CD4-positive, alpha-beta memory T cell (primary cell): ENCODE measurements at regions not wholly inside any gene's neighbourhood (a gene's known extent, or its start where the extent isn't known, plus 50 kb on each side); places are given as distances from the start of the nearest gene placed in this dataset.

Experiments used
- CTCF ChIA-PET: fragments of 350-600 bp; sonication (Branson Sonifier 250); formaldehyde crosslinking; loops from one replicate; lab custom pipeline; 2021; ENCODE audit warnings: inconsistent platforms; ENCODE audit not compliant: partially characterized antibody; lab: Charles Lee
- POLR2A ChIA-PET: fragments of 350-600 bp; sonication (Branson Sonifier 250); formaldehyde crosslinking; loops from one replicate; lab custom pipeline; 2021; ENCODE audit not compliant: partially characterized antibody; lab: Charles Lee
- DNase-seq, 5 donors: peaks; one replicate each; pipeline versions ENCODE4 v3.0.0 to v3.0.0-alpha.2; 2020 to 2022; ENCODE audit warnings: mixed read lengths in 1 of 5
- H3K27ac ChIP-seq: one replicate; pipeline ENCODE4 v1.7.0; 2013; ENCODE audit warnings: low read depth, low read length
- H3K27me3 ChIP-seq: 2 replicates; pipeline ENCODE4 v1.7.0; 2013; ENCODE audit warnings: mild to moderate bottlenecking, low read length, moderate library complexity; ENCODE audit not compliant: insufficient read depth
- H3K36me3 ChIP-seq: 2 replicates; pipeline ENCODE4 v1.7.0; 2013; ENCODE audit warnings: mild to moderate bottlenecking, low read length, moderate library complexity; ENCODE audit not compliant: insufficient read depth
- H3K4me1 ChIP-seq: 2 replicates; pipeline ENCODE4 v1.7.0; 2013; ENCODE audit warnings: mild to moderate bottlenecking, low read length, moderate library complexity; ENCODE audit not compliant: insufficient read depth
- H3K4me3 ChIP-seq, 2 donors: one replicate each; pipeline ENCODE4 v1.7.0; 2013; ENCODE audit warnings: low read length in 2 of 2, mild to moderate bottlenecking in 1 of 2
- H3K9me3 ChIP-seq, 2 donors: one replicate each; pipeline ENCODE4 v1.7.0; 2013; ENCODE audit warnings: low read length in 2 of 2, control low read depth in 1 of 2; ENCODE audit not compliant: control insufficient read depth in 1 of 2
- H3K27ac Mint-ChIP-seq, 7 donors: one replicate each; pipeline ENCODE4 v1.8.0; 2020 to 2021; ENCODE audit warnings: mixed read lengths in 7 of 7, mild to moderate bottlenecking in 6 of 7, inconsistent platforms in 3 of 7, moderate library complexity in 3 of 7
- H3K27me3 Mint-ChIP-seq, 2 donors: one replicate each; pipeline ENCODE4 v1.8.0; 2020 to 2021; ENCODE audit warnings: mixed read lengths in 2 of 2
- H3K36me3 Mint-ChIP-seq, 2 donors: one replicate each; pipeline ENCODE4 v1.8.0; 2020 to 2021; ENCODE audit warnings: mixed read lengths in 2 of 2, inconsistent platforms in 1 of 2, mild to moderate bottlenecking in 1 of 2
- H3K4me1 Mint-ChIP-seq, 4 donors: one replicate each; pipeline ENCODE4 v1.8.0; 2020 to 2021; ENCODE audit warnings: mixed read lengths in 4 of 4, mild to moderate bottlenecking in 1 of 4
- H3K4me3 Mint-ChIP-seq, 8 donors: one replicate each; pipeline ENCODE4 v1.8.0; 2020 to 2021; ENCODE audit warnings: mixed read lengths in 8 of 8, mild to moderate bottlenecking in 7 of 8, moderate library complexity in 6 of 8, inconsistent platforms in 3 of 8
- H3K9me3 Mint-ChIP-seq, 8 donors: one replicate each; pipeline ENCODE4 v1.8.0; 2020 to 2021; ENCODE audit warnings: mixed read lengths in 8 of 8, mild to moderate bottlenecking in 5 of 8, inconsistent platforms in 3 of 8, moderate library complexity in 1 of 8
- intact Hi-C: fragments of 100-400 bp; cut with micrococcal nuclease; formaldehyde crosslinking; loops from one replicate; pipeline ENCODE4 v1.15.1; 2023

DNA sequence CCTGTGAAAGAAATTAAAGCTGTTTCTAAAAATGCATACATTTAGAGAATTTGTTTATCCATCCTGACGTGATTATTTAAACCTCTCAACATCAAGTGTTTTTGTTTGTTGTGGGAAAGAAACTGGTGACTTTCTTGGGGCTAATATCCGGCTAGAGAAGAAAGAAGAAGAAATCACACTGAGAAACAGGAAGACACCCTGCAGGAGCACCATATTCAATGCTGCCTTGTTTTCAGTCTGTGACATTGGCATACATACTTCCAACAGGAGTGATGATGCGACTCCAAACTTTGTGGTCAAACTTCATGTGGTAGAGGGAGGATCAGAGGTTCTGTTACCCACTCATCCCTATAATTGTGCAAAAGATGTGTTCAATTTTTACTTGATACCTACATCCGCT lies 997.6 kb upstream of the CITED2 start:
- H3K9me3 ChIP-seq: no peaks in the 10 kb centered on the region
- intact Hi-C loops: no loop called here
- Mint-ChIP-seq H3K27me3 (no peaks in the 10 kb centered on the region), H3K27ac (no peak overlapping the region), H3K36me3 (no peaks in the 10 kb centered on the region), H3K4me3 (no peak overlapping the region), H3K4me1 (no peaks in the 10 kb centered on the region), H3K9me3 (peaks cover 0 to 3% (median 0%) of the 10 kb centered on the region in 8 donors)
- no peaks in the 10 kb centered on the region for H3K36me3 ChIP-seq
- no peak overlapping the region for H3K4me3 ChIP-seq
- H3K4me1 ChIP-seq: no peaks in the 10 kb centered on the region
- DNase-seq: no peak
- no peak overlapping the region for H3K27ac ChIP-seq
- POLR2A ChIA-PET: no interaction called here
- H3K27me3 ChIP-seq: no peaks in the 10 kb centered on the region
- CTCF ChIA-PET: no interaction called here

DNA sequence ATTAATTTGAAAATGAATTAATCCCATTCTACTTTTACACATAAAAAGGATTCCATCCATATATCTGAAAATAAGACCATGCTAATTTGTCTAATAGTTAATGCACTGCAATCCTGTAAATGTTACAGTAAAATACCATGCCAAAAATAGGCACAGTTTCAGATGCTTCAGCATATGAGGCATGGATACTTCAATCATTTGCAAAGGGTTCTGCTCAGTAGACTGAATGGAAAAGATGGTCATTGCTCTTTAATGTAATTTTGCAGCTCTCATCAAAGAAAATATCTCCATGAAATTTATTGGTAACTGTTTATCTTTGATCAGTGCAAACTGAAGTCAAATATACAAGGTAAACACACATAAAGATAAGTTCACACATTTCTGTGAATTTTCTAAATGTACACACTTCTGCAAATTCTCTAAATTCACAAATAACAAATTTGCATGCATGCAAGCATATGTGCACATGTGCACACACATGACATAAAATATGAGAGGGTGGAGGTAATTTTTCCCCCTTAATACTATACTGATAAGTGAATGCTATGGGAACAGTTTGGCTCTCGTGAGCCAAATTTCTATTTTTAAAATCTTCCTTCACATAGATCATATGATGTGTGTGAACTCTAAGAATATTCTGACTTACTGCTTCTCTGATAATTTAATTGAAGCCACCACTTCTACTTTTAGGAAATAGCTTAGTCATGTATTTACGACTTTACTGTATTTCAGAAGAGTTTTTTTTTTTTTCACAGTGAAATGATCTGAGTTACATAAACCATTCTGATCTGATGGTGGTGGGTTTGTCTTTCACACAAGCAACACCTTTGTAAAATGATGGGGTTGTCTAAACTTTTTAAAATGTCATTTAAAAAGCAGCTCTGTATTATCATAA lies 996.8 kb upstream of the CITED2 start:
- intact Hi-C loops: no loop called here
- H3K27me3 Mint-ChIP-seq: no peaks in the 10 kb centered on the region
- Histone ChIP-seq H3K4me3 (no peak overlapping the region), H3K27me3 (no peaks in the 10 kb centered on the region), H3K27ac (no peak overlapping the region), H3K36me3 (no peaks in the 10 kb centered on the region), H3K9me3 (no peaks in the 10 kb centered on the region), H3K4me1 (no peaks in the 10 kb centered on the region)
- H3K27ac Mint-ChIP-seq: no peak overlapping the region
- no peak overlapping the region for H3K4me3 Mint-ChIP-seq
- H3K9me3 Mint-ChIP-seq: peaks cover 0 to 3% (median 0%) of the 10 kb centered on the region in 8 donors
- ChIA-PET CTCF (no interaction called here), POLR2A (no interaction called here)
- DNase-seq: no peak
- H3K4me1 Mint-ChIP-seq: no peaks in the 10 kb centered on the region
- H3K36me3 Mint-ChIP-seq: no peaks in the 10 kb centered on the region

DNA sequence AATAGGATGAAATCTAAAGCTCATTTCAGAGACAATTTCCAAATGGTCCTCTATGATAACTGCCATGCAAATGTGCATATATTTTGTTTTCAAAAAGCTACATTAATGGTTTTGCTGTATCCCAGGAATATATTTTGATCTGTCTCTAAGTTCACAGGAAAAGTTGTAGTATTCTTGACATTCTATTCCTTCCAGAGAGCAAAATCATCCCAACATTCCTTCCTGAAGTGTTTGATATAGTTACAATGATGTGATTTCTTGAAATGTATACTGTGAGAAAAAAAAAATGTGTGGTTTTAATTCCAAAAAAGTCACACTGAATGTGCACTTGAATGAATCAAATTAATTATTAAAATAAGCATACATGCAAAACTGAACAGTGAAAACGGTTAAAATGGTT lies 996.0 kb upstream of the CITED2 start:
- Histone ChIP-seq H3K27me3 (no peaks in the 10 kb centered on the region), H3K9me3 (no peaks in the 10 kb centered on the region), H3K4me3 (no peak overlapping the region), H3K36me3 (no peaks in the 10 kb centered on the region), H3K27ac (no peak overlapping the region), H3K4me1 (no peaks in the 10 kb centered on the region)
- Mint-ChIP-seq H3K4me1 (no peaks in the 10 kb centered on the region), H3K9me3 (peaks cover 0 to 3% (median under 1%) of the 10 kb centered on the region in 8 donors), H3K36me3 (no peaks in the 10 kb centered on the region), H3K4me3 (no peak overlapping the region), H3K27ac (no peak overlapping the region), H3K27me3 (no peaks in the 10 kb centered on the region)
- ChIA-PET CTCF (no interaction called here), POLR2A (no interaction called here)
- intact Hi-C loops: no loop called here
- no peak for DNase-seq

DNA sequence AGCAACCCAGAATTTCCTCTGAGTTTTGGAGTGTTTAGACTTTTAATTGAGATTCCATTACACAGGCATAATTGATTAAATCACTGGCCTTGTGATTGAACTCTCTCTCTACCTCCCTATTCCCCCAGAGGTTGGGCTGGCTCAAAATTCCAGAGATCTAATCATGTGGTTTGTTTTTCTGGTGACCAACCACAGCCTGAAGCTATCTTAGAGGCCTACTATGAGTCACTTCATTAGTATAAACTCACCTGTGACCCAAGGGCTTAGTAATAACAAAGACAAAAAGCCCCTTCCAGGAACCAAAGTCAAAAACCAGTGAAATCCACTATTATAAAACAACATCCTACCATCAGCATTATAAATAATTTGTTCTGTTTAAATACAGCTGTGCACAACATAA lies 992.5 kb upstream of the CITED2 start:
- H3K9me3 Mint-ChIP-seq: peaks cover 0 to 15% (median 4%) of the 10 kb centered on the region in 8 donors
- Histone ChIP-seq H3K9me3 (no peaks in the 10 kb centered on the region), H3K36me3 (no peaks in the 10 kb centered on the region), H3K27ac (no peak overlapping the region), H3K4me3 (no peak overlapping the region), H3K4me1 (no peaks in the 10 kb centered on the region), H3K27me3 (no peaks in the 10 kb centered on the region)
- H3K36me3 Mint-ChIP-seq: no peaks in the 10 kb centered on the region
- no peak overlapping the region for H3K4me3 Mint-ChIP-seq
- intact Hi-C loops: no loop called here
- H3K4me1 Mint-ChIP-seq: no peaks in the 10 kb centered on the region
- no peaks in the 10 kb centered on the region for H3K27me3 Mint-ChIP-seq
- ChIA-PET CTCF (no interaction called here), POLR2A (no interaction called here)
- H3K27ac Mint-ChIP-seq: no peak overlapping the region
- DNase-seq: no peak

DNA sequence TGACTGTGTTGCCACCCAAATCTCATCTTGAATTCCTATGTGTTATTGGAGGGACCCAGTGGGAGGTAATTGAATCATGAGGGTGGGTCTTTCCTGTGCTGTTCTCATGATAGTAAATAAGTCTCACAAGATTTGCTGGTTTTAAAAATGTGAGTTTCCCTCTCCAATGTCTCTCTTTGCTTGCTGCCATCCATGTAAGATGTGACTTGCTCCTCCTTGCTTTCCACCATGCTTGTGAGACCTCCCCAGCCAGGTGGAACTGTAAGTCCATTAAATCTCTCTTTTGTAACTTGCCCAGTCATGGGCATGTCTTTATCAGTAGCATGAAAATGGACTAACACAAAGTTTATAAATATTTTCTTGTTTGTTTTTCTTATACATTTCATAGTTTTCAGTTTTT lies 990.5 kb upstream of the CITED2 start:
- no peaks in the 10 kb centered on the region for H3K4me1 Mint-ChIP-seq
- Histone ChIP-seq H3K4me1 (no peaks in the 10 kb centered on the region), H3K4me3 (no peak overlapping the region), H3K27me3 (no peaks in the 10 kb centered on the region), H3K9me3 (no peaks in the 10 kb centered on the region), H3K36me3 (no peaks in the 10 kb centered on the region), H3K27ac (no peak overlapping the region)
- CTCF ChIA-PET: no interaction called here
- H3K27me3 Mint-ChIP-seq: no peaks in the 10 kb centered on the region
- peaks cover 0 to 15% (median 4%) of the 10 kb centered on the region in 8 donors for H3K9me3 Mint-ChIP-seq
- no peak for DNase-seq
- no peak overlapping the region for H3K27ac Mint-ChIP-seq
- H3K4me3 Mint-ChIP-seq: no peak overlapping the region
- intact Hi-C loops: no loop called here
- POLR2A ChIA-PET: no interaction called here
- H3K36me3 Mint-ChIP-seq: no peaks in the 10 kb centered on the region

GRCh38 chr6:140360651-140361050 lies 986.2 kb upstream of the CITED2 start:
- H3K27me3 Mint-ChIP-seq: peaks cover 1 to 8% of the 10 kb centered on the region in 2 donors
- ChIA-PET POLR2A (no interaction called here), CTCF (no interaction called here)
- no peak overlapping the region for H3K27ac Mint-ChIP-seq
- Histone ChIP-seq H3K27me3 (no peaks in the 10 kb centered on the region), H3K4me3 (no peak overlapping the region), H3K27ac (no peak overlapping the region), H3K9me3 (no peaks in the 10 kb centered on the region), H3K4me1 (no peaks in the 10 kb centered on the region), H3K36me3 (no peaks in the 10 kb centered on the region)
- no peak for DNase-seq
- no peaks in the 10 kb centered on the region for H3K4me1 Mint-ChIP-seq
- intact Hi-C loops: no loop called here
- H3K4me3 Mint-ChIP-seq: no peak overlapping the region
- no peaks in the 10 kb centered on the region for H3K36me3 Mint-ChIP-seq
- peaks cover 0 to 13% (median 4%) of the 10 kb centered on the region in 8 donors for H3K9me3 Mint-ChIP-seq

GRCh38 chr6:140355476-140355875 lies 981.0 kb upstream of the CITED2 start:
- Mint-ChIP-seq H3K4me1 (no peaks in the 10 kb centered on the region), H3K4me3 (no peak overlapping the region), H3K27me3 (peaks cover 1 to 8% of the 10 kb centered on the region in 2 donors), H3K9me3 (peaks cover 0 to 1% (median 0%) of the 10 kb centered on the region in 8 donors), H3K36me3 (no peaks in the 10 kb centered on the region), H3K27ac (no peak overlapping the region)
- Histone ChIP-seq H3K4me1 (no peaks in the 10 kb centered on the region), H3K27ac (no peak overlapping the region), H3K9me3 (no peaks in the 10 kb centered on the region), H3K36me3 (no peaks in the 10 kb centered on the region), H3K27me3 (no peaks in the 10 kb centered on the region), H3K4me3 (no peak overlapping the region)
- intact Hi-C loops: no loop called here
- ChIA-PET CTCF (no interaction called here), POLR2A (no interaction called here)
- DNase-seq: no peak
